HG03159 (cell line): ENCODE measurements at regions not wholly inside any gene's neighbourhood (a gene's known extent, or its start where the extent isn't known, plus 50 kb on each side); places are given as distances from the start of the nearest gene placed in this dataset.

Experiments used
- ATAC-seq: cut with Tn5 transposase; IDR thresholded peaks from one replicate; pipeline ENCODE4 v1.9.1; 2021; ENCODE audit warnings: mild to moderate bottlenecking, moderate library complexity; ENCODE audit not compliant: unreplicated experiment

DNA sequence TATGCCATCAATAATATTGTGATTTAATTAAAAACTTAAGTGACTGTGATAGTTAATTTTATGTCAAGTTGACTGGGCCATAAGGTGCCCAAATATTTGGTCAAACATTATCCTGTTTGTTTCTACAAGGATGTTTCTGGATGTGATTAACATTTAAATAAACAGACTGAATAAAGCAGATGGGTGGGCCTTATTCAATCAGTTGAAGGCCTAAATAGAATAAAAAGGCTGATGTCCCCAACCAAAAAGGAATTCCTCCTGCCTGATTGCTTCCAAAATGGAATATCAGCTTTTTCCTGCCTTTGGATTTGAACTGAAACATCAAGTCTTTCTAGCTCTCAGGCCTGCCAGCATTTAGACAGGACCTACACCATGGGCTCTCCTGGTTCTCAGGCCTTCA lies 961.7 kb downstream of the NTRK3 start:
- ATAC-seq: no peak

DNA sequence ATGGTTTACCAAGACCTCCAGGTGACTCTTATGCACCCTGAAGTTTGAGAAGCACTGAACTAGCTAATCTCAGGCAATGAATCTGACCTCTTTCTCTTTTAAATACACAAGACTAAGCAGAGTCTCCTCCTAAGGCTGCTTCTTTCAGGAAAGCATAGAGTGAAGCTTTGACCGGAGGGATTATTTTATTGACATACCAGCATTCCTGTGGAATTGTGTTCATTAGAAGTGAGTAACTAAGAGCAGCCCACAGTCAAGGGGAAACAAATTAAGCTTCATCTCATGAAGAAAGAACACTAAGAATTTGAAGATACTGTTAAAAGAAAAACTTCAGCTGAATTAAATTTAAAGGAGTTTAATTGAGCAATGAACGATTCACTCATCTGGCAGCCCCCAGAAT lies 963.5 kb downstream of the NTRK3 start:
- ATAC-seq: no peak

DNA sequence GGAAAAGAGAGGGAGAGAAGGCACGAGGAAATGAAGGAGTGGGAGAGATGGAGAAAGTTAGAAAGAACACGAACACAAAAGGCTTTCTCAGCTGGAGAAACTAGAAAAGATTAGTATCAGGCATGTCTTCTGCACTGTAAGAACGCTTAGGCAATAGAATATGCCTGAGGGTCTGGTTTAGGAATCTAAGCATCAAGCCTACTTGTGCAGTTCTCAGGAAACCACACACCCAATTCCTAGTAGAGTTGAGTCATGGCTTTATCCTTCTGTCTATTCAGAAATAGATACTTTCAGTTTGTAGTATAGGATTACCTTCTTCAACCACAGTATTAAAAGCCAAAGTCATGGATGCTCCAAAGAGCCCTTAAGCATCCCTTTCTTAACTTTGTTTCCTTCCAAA lies 969.4 kb downstream of the NTRK3 start:
- no peak for ATAC-seq

DNA sequence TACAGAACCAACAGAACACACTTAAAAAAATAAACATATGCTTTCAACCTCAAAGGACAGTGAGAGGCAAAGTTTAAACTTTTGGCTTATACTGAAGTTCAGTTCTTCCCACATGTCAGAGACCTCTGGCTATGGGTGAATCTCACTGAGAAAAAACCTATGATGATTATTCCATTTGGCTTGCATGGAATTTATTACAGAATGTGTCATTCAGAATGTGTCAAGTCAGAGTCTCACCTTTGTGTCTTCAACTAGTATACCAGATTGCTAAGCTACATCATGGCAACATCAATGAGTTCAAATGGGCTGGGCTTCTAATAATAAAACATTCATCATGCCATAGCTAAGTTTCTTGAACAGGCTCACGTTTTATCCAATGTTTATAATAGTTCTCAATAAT lies 987.0 kb downstream of the NTRK3 start:
- no peak for ATAC-seq

DNA sequence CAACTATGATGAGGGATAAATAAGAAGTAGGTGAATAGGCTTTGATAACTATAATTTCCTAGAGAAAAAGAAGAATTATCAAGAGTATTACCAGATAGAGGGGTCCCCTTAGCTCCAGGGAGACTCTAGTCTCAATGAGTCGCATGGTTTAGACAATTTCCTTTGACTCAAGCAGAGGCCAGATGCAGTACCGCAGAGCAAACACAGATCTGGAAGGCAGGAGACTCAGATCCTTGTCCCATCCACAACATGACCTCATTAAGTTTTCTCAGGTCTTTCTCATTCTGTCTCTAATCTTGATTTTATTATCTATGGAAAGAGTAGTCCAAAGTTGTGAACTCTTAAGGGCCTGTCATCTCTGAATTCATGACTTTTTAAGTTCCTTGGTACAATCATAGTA lies 987.9 kb downstream of the NTRK3 start:
- no peak for ATAC-seq

DNA sequence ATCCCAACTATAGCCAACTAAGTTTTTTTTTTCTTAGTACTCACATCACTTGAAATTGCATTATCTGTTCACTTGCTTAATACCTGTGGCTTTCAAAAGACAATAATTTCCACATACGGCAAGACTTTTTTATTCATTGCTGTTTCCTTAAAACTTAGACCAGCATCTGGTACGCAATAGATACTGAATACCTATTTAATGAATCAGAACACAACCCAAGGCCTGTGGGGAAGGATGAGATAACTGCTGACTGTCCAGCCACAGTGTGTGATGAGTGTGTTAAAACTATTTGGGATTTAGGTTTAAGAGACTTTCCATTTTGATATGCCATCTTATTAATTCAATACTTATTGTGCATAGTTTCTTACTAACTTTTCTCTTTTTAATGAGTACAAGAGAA lies 988.7 kb downstream of the NTRK3 start:
- ATAC-seq: no peak

DNA sequence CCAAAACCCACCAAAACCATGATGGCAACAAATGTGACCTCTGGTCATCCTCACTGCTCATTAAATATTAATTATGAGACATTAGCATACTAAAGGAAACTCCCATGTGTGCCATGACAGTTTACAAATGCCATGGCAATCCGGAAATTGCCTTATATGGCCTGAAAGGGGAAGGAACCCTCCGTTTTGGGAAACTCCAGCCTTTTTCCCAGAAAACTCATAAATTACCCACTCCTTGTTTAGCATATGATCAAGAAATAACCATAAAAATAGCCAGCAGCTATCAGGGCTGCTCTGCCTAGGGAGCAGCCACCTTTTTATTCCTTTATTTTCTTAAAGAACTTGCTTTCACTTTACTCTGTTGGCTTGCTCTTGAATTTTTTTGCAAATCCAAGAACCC lies 992.7 kb downstream of the NTRK3 start:
- ATAC-seq: no peak

DNA sequence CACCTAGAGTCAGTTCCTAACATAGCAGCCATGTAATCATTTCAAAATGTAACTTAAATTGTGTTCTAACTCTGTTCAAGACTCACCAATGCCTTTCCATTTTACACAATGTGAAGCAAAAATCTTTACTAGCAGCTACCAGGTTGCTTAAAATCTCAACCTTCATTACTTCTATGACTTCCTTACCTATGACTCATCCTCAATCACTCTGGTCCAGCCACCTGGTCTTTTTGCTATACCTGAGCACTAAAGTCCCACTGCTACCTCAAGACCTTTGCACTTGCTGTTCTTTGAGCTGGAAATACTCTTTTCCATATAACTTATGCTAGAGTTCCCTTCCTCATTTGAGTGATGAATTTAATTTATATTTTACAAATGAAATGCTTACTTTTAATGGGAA lies 993.2 kb downstream of the NTRK3 start:
- ATAC-seq: no peak

DNA sequence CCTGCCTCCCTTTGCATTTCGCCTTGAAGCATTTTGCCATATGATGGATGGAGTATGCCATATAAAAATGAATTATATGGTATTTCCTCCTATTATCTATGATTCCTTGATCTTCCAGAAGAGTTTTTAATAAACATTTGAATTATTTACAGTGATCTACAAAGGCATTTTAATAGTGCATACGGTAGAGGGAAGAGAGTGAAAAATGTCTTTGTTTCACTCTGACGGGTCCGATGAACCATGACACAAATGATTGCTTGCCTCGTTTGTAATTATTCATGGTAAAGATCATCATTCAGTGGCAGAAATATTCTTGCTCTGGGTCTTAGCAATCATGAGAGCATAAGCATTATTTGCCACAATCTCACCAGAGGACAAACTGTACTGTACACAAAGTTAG lies 1010.9 kb downstream of the NTRK3 start:
- no peak for ATAC-seq

DNA sequence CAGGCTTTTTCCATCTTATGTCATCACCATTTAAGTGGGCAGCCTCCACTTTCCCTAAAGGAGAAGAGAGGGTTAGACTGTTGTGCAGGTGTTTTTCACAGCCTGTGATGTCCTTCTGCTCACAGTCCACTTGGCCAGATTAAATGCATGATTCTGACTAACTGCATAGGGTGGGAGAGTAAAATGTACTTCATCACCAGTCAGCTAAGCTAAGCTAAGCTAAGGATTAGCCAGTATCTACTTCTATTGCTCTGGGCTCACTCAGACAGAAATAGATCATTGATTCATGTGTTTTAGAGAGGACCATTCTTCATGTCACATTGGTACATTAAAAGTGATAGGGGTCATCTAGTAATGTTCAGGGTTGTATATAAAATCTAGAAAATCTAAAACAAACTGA lies 1013.1 kb downstream of the NTRK3 start:
- no peak for ATAC-seq

DNA sequence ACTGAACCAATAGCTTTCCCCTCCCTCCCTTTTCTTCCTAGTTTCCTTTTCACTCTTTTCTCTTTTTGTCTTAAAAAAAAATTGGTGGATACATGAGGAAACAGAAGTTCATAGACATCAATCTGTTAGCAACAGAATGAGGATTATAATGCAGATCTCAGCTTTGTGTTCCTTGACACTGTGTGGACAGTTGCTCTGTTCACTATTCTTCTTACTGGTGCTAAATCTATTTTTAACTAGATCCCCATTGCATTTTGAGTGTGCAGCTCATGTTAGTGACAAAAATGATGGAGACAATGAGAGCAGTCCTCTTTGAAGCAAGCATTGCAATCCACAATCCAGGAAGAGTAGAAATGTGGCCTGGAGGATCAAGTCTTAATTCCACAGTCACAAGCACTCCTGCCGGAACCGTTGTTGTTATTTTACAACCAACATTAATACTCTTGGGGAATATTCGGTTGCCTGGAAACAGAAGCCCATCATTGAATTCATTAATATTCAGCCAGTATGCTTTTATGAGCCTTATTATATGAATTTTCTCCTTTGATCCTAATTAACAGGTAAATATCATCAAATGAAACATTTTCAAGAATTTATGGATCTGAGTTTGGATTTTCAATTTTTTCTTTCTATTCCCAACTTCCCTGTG lies 1016.8 kb downstream of the NTRK3 start:
- no peak for ATAC-seq

DNA sequence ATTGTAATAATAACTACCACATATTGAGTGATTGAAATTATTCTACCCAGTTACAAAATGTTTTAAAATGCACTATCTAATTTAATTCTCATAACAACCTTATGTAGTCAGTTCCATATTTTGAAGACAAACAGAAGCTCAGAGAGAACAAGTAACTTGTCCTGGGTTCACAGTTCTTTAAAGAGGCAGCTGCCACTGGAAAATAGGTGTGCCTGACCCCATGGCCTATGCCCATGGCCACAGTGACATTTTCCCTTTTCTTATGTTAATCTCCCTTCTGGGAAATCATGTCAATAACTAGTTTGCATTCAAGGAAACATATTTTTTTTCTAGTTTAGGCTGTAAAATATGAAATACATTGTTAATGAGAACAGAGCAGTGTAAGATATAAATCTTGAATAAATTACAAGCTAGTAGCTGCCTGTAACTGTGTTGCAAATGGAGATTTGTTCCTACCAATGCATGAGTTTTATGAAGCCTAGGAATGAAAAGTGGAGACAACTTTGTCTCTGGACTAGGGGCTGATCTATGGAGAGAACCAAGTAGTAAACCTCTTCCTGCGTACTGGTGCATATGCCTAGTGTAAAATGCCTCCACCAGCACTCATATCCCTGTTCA lies 1018.0 kb downstream of the NTRK3 start:
- ATAC-seq: no peak

DNA sequence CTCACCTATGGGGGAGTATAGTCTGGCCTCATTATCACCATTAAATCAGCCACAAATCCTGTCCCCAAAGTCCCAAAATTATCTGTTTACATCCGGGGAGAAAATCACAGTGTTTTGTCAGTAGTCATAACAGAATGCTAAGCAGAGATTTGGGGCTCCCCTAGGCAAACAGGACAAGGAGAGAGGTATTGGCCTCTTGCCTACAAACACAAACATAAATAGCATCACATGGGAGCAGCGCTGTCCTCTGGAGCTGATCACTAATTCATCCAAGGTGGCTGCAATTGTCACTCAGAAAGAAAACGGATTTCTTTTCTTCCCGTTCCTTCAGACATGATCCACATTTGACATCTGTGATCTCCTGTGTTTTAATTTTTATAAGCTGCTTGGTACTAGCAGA lies 1028.1 kb downstream of the NTRK3 start:
- no peak for ATAC-seq

DNA sequence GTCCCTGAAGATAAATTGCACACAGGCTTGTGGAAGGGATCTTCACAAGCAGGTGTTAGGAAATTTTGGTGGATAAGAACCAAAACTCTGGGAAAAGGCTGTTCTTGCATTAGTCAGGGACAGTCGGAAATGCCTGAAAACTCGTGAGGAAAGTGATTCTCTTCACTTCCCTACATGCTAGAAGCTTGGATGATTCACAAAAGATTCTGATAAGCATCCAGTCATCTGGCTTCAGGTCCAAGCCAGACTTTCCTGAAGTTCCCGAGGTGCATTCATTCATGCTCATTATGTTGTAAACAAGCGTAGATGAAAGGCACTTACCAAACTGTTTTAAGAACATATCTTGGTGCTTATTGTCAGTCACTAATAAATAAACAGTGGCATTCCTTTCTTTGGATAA lies 1028.7 kb downstream of the NTRK3 start:
- ATAC-seq: no peak

DNA sequence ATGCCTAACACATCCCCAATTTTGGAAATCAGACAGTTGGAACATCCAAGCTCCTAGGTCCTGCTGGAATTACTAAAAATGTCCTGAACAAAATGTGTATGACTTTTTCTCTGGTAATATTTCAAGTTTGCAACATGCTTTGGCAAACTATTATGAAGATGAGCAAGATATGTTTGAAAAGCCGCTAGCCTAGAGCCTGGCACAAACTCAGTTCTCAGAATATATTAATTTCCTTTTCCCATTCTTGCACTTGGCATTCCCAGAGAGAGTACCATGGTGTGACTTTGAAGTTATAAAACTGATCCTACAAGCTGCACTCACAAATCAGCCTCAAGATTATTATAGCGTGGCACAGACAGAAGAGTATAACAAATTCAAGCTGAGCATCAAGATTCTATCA lies 1031.1 kb downstream of the NTRK3 start:
- ATAC-seq: no peak

DNA sequence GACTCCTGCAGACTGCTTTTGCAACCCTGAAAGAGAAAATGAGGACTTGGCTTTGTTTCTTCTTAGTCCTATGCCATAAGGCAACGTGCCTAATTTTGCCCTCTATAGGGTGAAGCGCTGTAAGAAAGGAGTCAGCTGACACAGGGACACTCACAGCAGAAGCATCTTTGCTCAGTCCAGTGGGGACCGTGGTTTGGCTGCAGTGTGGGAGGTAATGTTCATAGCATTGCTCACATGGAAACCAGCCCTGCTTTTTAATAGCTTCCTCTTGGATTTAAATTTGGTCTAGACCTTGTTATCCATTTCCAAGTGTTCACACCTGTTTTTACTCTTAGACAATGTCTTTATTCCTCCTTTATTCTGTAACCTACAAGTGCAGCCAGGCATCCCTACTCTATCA lies 1032.1 kb downstream of the NTRK3 start:
- no peak for ATAC-seq

DNA sequence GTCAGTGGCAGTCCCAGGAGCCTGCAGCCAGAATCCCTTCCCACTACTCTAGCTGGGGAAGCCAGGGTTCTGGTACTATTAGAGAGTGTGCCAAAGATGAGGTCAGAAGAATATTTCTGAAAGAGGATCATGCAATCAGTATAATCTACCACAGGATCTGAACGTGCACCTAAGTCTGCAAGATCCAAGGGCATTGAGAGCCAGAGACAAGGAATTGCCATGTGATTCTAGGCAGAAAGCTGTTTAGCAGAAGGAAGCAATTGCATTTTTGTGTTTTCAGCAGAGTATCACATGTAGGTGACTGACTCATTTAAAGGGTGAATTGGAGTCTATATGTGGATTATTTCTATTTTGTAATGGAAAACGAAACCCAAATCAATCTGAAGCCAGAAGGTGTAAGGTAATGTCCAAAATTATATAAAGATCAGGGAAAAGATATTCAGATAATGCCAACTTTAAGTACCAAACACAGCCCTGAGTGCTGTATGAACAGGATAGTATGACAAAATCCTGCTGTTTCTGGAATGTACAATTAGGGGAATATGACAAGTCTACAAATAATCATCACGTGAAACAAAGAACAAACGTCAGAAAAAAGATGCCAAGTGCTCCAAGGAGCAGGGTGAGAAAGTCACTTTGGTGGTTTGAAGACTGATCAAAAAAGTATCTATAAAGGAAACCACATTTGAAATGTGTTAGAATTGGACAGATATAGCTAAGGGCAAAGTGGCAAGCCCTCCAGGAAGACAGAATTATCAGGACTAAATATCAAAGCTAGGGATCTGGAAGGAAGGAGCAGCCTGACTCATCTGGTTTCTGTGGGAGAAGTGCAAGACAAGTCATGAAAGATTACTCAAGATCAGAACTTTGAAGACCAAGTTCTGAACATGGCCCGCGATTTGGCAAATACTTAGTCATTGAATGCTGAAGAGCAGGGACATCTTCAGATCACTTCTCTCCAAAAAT lies 1036.6 kb downstream of the NTRK3 start:
- ATAC-seq: no peak

DNA sequence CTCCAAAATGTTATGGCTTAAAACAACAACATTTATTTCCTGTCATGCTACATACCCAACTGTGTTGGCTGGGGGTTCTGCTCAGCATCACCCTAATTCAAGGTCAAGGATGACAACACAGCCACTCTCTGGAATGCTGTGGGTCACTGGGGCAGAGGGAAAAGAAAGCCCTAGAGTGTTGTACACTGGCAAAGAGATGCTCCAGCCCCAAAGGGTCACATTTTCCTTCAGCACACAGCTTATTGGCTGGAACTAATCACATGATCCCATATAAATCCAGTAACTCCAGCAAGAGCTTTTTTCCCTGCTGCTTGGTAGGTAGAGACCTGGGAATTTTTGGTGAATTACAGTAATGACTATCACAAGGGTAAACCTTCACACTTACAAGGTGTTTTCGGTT lies 1041.4 kb downstream of the NTRK3 start:
- ATAC-seq: no peak

DNA sequence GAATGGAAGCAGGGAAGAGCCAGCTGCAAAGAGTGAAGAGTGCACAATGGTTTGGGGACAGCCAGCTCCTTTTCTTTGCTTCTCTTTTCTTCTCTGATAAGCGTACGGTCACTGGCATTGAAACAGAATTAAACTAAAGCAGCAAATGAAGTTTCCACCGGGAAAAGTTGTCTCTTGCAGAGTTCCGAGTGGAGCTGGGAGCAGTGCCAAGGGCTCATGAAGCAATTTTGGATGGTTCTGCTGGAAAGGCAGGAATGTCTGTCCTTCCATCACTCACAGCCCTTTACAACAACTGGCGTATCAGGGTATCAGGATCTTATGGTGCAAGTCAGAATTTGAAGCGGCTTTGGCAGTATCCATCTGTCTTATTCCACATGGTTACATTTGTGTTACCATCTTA lies 1042.9 kb downstream of the NTRK3 start:
- no peak for ATAC-seq

DNA sequence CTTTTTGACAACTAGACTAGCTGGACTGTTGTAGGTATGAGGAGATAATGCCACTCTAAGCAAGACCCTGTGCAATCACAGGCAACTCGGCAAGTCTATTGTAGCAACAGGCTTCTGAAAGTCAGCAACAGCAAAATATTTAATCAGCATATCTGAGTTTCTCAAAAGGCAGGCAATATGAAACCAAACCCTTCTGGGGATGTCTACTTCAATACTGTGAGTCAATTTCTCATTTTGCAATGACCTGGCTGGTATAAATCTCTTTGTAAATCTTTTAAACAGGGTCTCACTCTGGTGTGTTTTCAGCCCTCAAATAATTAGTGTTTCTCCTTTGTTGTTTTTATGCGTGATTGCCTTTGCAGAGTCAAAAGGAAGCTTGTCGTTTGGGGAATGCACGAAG lies 1044.5 kb downstream of the NTRK3 start:
- no peak for ATAC-seq

DNA sequence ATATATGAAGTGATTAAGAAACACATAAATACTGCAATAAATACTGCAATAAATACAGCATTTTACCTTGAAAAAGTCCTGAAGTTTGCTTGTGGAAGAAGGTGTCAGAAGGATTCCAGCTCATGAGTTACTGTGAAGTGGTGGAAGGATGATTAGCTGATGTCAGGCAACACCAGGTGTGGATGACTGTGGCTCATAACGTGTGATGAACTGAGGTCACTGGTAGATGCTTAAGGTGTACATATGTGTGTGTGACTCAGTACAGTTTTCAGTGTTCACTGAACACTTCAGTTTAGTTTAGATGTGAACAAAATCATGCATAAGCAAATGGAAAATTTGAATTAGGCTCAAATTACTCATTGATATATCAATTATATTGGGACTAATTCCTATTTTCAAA lies 1045.0 kb downstream of the NTRK3 start:
- no peak for ATAC-seq
